Body of pancreas (tissue), 4 donors: ENCODE measurements at regions not wholly inside any gene's neighbourhood (a gene's known extent, or its start where the extent isn't known, plus 50 kb on each side); places are given as distances from the start of the nearest gene placed in this dataset.

ENCODE experiments used
- POLR2A ChIP-seq, 3 donors: fragments of 450-650 bp; IDR thresholded peaks; one replicate each; pipeline ENCODE4 v1.6.1; 2016; ENCODE audit warnings: antibody characterized with exemption in 3 of 3, mild to moderate bottlenecking in 2 of 3
- TF ChIP-seq, protein P1 (sequence below), 7 experiments: fragments of 450-650 bp in 4 of 7; fragments of 200-600 bp in 3 of 7; sonication (generic) in 3 of 7; IDR thresholded peaks; one replicate each; pipeline ENCODE4 v1.5.1; 2016 to 2019; ENCODE audit warnings: antibody characterized with exemption in 7 of 7

DNA sequence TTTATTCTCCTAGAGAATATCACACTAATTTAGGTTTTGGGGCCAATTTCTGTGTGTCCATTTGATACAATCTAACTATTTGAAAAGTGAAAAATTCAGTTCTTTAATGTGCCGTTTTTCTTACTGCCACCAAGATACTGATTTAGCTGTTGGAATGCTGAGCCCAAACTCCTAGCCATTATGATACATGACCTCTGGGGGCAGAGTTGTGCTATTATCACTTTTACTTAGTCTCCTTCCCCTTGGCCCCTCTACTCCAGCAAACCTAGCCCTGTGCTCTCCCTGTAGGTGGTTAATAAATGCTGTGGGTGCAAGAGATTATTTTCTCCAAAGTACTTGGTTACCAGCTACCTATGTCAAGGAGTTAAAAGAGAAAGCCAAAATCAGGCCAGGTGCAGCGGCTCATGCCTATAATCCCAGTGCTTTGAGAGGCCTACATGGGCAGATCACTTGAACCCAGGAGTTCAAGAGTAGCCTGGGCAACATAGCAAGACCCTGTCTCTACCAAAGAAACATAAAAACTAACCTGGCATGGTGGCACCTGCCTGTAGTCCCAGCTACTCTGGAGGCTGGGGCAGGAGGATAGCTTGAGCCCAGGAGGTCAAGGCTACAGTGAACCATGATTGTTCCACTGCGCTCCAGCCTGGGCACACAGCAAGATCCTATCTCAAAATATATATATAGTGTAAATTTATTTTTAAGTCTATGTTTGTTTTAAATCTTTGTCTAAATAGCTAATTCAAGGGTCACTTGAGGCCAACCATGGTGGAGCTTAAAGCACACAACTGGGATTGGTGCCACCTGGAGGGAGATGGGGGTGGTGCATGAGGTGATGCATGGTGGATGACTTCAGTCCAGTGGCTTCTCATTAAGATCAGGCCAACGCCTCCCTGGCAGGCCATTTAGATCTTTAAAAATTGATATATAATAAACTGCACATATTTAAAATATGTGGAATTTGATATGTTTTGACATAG, 193.2 kb upstream of the PLET1 start:
- TF ChIP-seq, protein P1, sequence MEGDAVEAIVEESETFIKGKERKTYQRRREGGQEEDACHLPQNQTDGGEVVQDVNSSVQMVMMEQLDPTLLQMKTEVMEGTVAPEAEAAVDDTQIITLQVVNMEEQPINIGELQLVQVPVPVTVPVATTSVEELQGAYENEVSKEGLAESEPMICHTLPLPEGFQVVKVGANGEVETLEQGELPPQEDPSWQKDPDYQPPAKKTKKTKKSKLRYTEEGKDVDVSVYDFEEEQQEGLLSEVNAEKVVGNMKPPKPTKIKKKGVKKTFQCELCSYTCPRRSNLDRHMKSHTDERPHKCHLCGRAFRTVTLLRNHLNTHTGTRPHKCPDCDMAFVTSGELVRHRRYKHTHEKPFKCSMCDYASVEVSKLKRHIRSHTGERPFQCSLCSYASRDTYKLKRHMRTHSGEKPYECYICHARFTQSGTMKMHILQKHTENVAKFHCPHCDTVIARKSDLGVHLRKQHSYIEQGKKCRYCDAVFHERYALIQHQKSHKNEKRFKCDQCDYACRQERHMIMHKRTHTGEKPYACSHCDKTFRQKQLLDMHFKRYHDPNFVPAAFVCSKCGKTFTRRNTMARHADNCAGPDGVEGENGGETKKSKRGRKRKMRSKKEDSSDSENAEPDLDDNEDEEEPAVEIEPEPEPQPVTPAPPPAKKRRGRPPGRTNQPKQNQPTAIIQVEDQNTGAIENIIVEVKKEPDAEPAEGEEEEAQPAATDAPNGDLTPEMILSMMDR (IDR thresholded peaks at IDR 0.05) = peak in 6 of 7 experiments; percentile 12 to 35 (median 26)
- TF ChIP-seq POLR2A (IDR thresholded peaks at IDR 0.05) = no peak
